Activated T-cell treated with anti-CD3 and anti-CD28 coated beads, Interleukin-2, amount 50 U/mL, for 1 hour (primary cell): ENCODE measurements at regions not wholly inside any gene's neighbourhood (a gene's known extent, or its start where the extent isn't known, plus 50 kb on each side); places are given as distances from the start of the nearest gene placed in this dataset.

Experiments used
- DNase-seq: peaks from one replicate; pipeline ENCODE4 v3.0.0-alpha.2; 2020

DNA sequence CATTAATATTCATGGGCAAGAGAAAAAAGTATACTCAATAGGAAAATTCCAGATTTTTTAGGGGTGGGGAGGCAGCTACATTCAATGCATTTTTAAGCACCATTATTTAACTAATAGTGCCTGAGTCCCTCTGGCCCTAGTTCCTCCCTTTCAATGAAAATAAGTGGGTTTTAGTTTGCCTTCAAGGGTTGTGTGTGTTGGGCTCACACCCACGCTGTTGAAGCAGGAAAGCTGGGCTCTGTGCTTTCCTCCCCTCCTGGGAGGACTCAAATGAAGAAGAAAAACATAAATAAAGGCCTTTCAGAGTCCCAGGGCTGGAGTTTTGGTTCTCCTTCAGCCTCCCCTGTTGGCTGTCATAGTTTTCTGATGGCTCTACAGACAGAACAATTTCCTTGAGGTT is 366.2 kb downstream of the MIAT start:
- DNase-seq = no peak

DNA sequence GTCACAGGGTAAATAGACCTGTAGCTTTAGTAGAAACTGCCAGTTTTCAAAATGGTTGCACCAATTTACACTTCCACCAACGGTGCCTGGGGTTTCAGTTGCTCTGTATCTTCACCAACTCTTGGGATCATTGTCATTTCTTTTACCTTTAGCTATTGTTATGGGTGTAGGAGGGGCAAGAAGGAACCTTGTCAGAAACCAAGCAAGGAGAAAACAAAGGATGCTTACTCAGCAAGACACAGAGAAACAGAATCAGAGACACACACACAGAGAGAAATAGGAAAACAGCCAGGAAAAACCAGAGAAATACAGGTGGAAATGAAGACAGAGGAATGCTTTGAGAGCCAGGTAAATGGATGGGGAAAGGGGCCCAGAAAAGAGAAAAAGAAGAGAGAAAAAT is 367.6 kb downstream of the MIAT start:
- DNase-seq = no peak

DNA sequence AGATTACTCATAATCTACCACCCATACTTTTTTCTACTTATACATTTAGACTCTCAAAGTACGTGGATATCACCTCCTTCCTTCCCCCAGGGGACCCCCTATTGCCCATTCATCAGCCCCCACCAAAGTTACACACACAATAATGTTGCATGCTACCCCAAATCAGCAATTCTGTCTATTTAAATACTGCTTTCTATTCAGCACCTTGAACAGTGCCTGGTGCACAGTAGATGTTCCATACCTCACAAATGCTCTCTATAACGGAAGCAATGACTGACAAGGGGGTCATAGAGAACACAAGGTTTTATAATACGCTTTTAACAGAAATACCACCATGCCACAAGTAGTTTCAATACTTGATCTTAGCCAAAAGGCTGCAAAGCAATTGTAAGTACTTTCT is 370.7 kb downstream of the MIAT start:
- DNase-seq = no peak

DNA sequence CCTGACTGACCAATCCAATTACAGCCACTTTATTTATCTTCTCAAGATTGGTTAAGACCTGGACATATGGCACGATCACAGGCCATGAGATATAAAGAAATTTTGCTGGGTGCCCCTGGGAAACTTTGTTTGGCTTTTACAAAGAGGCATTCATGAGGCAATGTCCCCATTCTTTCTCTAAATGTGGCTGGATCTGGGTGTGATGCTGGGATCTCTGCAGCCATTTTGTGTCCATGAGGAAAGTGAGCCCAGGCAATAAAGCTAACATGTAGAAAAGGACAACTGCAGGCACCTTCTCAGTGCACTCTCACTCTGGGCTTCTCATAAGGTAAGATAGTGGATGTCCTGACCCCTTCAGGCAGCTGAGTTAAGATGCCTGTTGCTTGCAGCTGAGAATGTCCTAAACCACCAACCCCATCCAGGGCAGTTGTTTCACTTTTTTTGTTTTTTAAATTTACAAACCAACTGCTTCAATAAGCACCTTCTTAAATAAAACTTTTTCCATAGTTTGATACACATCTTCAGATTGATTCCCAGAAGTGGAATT is 372.3 kb downstream of the MIAT start:
- DNase-seq = no peak

DNA sequence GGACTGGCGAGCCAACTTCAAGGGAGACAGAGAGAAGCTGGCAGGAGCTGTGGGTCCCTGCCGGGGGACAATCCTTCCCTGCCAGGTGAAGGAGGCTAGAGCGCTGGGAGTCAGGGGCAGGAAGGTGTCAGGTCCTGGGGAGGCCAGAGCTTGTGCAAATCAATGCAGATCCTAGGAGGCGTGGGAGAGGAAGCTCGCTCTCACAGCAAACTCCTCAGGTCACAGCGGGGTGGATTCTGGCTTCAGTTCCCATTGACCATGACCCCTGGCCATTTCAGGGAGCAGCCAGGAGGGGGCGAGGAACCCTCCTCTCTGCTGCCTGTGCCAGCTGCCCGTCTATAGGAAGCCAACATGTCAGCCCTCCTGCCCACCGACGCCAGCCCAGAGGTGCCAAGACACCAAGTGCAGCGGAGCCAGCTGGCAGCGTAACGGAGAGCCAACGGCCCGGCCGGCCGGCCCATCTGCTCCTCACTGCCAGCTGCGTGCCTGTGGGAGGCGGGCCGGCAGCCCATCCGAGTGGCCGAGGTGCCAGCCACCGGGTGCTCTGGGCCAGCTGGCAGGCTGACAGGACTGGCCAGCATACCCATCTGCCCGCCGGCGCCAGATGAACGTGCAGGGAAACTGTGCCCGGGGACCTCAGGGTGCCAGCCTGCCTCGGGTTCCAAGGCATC is 374.8 kb downstream of the MIAT start:
- DNase-seq = no peak

DNA sequence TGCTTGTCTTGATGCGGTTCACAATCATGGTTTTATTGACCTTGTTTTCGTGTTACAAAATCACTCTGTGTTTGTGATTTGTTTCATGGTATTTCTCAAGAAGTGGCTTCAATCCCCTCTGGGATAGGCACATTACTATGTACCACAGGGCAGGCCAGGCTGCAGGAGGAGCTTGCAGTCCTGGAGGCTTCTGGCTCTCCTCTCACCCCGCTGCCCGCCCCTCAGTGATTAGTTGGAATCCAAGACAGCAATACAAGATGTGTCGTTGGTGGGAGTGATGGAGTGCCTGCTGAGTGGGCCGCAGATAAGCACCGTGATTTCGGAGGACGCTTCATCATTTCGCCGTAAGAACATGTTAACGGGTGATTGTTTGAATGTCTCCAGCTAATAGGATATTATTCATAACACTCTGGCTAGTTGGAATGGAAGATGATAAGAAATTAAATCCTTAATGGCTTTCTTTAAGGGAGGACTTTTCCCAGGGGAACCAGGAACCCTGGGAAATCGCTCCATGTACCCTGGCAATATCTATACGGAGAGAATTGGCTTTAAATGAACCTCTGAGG is 384.4 kb downstream of the MIAT start:
- DNase-seq = no peak

DNA sequence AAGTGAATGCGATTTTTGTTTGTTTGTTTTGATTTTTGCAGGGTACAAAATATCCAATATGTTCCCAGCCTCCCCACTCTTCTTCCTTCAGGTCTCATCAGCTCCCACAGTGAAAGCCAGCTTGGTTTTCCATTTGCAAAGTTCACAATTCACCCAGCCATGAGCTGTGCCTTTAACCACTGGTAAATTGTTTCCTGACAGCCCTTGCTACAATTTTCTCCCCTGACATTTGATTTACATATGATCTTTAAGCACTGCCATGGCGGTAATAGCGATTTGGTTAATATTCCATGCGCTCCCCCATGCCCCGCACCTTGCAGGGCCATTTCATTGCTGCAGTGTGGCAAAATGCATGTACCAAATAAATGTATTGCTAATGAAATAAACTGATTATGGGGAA is 385.9 kb downstream of the MIAT start:
- no peak for DNase-seq

DNA sequence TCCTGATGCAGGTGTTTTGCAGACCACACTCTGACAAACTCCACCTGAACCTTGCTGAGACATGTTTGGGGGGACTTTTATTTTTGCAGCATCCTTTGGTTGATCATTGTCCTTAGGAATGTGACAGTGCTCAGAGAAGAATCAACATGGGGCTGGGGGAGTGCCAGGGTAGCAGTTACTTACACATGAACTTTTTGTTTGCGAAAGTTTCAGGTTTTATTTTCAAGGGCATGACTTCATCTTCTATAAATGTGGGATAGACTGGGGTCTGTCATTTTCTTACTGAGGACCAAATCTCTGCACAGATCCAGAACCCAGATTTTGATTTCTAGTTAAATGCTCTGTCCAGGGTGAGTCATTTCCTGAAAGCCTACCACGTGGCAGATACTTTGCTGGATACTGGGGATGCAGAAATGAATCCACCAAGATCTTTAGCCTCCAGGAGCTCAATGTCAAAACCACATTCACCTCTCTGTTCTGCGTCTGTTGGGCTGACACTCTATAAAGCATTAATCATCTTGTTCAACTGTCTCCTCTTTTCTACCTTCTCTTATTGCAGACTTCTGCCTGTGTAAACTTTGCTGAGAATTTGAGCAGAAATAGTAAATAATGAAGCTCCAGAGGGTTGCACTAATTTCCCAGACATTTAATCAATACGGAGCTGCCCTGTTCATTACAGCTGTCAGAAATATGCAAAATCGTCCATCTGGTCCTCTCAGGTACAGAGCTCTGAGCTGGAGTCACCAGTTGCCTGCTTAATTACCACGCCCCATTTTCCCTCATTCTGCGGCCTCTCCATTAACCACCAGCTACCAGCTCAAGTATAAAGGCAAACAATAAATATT is 387.9 kb downstream of the MIAT start:
- DNase-seq = no peak

DNA sequence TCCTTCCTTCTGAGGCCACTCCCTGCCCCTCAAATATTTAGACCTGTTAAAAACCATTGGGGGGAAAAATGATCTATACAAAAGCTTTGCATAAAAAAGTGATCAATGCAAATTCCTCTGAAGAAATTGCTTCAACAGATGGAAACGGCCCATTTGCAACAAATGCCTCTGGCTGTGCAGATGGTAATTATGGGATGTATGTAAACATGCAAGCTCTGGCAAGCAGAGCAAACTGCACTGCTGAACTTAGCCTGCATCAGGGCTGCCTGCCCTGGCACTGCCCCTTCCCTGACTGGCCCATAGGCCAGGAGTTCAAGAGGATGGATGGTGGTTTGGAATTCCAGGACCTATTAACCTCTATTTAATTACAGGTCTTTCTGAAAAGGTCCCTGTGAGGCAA is 388.7 kb downstream of the MIAT start:
- DNase-seq = no peak

DNA sequence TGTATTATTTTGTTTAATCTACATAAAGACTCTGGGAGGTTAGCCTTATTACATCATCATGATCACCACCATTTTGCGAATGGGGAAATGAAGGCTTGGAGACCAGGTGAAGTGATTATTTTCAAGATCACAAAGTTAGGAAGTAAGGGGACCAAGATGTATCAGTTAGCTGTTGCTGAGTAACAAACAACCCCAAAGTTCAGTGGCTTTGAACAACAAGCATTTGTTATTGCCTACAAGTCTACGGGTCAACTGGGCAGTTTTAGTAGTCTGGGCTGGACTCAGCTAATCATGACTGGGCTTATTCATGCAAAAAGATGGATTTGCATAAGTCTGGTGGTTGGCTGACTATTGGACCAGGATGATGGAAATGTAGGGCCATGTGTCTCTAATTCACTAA is 389.2 kb downstream of the MIAT start:
- no peak for DNase-seq

DNA sequence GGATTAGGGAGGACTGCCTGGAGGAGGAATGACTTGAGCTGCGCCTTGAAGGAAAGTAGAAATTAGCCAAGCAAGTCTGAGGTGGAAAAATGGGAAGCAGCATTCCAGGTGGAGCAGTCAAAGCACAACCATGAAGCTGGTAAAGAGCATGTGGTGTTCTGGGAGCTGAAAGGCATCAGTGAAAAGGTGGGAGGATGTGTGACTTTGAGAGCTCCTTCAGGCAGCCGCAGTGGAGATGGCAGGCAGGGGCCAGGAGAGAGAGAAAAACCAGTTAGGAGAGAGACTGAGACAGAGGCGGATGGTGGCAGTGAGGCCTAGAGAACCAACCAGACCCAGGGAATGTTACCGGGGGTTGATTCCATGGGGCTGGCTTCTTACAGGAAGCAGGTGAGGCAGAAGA is 393.4 kb downstream of the MIAT start:
- DNase-seq = no peak

DNA sequence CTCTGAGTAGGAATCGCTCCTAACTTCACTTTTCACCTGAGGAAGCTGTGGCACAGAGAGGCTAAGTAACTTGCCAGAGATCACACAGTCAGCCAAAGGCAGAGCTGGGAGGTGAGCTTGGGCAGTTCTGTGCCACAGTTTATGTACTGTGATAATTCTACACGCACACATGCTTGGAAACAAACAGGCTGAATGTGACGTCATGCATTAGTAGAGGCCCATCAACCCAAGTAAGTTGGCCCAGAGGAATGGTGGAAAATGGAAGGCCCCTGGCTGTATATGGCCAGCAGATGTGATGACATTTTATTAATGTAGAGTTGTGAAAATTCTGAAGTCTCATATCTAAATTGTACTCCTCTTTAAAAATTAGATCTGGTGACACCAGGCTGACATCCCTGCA is 394.0 kb downstream of the MIAT start:
- no peak for DNase-seq

DNA sequence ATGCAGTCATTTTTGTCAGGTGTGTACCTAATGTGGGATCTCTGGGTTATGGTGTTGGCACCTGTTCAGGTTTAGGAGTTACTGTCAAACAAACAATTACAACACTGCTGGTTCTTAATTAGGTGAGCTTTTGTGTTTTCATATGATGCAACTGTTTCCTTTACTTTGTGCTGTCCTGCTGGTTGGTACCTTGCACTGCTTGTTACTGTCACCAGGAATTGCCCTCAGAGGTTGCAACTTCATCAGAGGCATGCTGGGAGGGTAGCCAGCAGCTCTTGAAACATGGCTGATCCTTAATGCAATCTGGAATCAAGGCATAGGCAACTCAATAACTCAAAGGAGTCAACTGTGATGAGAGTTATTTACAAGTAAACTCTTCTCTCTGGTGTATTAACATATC is 400.3 kb downstream of the MIAT start:
- DNase-seq = no peak

DNA sequence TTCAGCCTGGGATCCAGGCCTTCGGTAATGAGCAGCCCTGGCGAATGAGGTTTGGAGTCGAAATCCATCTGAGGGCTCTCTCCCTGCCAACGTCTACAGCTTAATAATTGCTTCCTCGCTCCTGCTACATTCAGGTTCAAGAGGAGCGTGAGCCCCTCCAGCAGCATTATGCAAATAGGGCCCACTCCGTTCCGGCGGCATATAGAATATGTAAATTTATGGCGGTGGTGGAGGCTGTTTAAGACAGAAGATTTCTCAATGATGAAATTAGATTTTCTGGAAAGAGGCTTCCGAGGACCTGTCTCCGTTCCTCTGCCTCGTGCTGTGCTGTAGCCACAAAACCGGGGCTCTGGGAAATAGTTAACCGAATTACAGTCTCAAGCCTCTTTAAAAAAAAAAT is 402.8 kb downstream of the MIAT start:
- no peak for DNase-seq

DNA sequence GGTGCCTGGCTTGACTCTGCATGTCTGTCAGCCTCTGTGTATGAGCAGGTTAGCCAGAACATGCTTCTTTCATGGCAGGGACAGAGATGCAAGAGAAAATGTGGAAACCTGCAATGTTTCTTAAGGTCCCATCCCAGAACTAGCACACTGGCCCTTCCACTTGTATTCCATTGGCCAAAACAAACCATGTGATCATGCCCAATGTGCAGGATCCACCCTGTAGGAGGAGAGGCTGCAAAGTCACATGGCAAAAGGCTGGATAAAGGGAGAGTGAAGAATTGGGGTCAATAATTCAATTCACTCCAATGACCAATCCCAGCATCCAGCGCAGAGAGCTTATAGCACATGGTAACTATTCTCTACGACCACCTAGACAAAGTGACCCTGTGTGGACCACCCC is 405.5 kb downstream of the MIAT start:
- DNase-seq = no peak

DNA sequence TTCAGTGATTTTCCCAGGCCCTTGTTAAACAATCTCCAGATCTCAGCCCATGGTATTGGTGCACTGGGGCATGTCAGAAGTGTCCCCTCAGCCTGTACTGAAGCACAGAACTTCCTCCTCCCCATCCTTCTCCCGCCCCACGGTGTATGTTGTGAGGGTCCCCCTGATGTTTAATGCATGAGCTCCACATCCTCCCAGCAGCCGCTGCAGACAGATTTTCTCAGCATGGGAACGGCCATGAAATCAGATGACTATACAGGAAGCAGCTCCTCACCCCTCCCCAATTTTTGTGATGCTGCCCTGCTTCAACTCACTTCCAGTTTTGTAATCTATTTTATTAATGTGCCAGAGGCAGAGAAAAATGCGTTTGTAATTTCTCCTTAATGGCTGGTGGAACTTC is 406.0 kb downstream of the MIAT start:
- no peak for DNase-seq

DNA sequence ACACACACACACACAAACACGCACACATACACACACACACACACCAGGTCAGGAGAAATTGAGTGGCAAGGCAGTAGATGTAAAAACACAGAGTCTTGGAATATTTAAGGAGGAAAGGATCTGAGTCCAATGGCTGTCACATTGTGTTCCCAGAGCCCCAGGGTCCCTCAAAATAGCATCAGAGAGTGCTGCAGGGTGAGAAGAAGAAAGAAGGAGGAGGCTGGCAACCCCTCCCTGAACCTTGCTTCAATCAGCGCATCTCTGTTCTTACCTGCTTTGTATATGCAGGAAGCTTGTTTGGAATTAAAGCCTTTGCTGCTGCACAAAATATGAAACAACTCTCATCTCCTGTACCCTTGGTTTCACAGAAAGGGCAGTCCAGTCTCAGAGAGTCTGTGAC is 406.5 kb downstream of the MIAT start:
- DNase-seq = no peak

DNA sequence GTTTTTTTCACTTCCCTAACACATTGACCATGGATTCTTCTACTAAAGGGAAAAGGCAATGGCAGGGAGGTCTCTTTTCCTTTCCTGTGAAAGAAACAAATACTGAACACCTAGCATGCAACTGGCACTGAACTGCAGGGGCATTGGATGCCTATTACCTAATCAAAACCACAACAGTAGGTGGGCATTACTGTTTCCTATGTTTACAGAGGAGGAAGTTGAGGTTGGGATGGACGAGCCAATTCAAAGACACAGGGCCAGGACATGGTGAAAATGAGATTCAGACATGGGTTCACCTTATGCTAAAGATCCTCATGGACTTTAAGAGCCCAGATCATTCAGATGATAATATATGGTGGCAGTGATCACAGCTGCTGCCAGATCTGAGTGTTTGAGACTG is 407.0 kb downstream of the MIAT start:
- no peak for DNase-seq

DNA sequence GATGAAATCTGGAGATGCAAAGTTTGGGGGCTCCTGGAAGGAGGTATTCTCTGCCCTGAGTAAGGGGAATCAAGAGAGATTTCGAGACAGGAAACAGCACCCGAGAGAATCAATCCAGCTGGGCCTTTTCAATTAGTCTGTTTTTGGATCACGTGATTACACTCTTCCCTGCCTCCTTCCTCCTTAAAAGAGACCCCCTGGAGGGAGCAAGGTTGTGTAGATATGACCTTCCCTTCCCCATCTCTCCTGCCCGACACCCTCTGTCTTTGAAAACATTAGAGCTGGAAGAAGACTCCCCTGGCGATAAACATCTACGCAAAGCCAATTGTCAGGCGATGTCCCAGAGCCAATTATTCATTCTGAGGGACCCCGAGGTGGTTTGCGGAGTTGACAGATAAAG is 407.9 kb downstream of the MIAT start:
- DNase-seq = no peak

DNA sequence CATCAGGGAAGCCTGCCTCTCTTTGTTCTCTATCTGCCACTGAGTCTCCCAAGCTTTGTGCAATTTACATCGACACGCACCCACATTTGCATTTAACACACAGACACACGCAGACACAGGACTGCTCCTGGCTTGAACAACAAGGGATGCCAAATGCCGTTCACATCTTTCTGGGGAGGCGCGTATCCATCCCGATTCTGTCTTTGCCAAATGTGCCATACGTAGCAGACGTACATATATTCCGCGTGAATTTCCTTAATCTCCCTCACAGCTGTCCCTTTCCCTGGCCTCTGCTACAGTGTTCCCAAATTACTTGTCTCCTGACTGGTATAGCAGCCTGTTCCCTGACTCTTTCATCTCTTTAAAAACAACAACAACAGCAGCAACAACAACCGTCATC is 409.5 kb downstream of the MIAT start:
- no peak for DNase-seq

DNA sequence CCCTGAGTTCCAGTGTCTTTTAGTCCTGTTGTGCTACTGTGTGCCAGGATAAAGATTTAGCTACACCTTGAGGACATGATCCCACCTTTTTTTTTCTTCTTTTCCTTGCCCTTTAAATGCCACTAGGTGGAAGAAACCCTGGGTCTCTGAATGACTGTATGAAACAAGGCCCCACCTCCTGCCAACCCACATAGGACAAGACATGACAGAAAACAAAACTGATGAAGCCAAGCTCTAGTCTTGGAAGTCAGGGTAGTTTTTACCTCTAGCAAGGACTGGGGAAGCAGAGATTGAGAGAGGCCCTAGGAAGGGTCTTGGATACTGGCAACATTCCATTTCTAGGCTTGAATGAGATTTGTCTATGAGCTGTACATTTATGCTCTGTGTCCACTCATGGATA is 410.7 kb downstream of the MIAT start:
- no peak for DNase-seq

DNA sequence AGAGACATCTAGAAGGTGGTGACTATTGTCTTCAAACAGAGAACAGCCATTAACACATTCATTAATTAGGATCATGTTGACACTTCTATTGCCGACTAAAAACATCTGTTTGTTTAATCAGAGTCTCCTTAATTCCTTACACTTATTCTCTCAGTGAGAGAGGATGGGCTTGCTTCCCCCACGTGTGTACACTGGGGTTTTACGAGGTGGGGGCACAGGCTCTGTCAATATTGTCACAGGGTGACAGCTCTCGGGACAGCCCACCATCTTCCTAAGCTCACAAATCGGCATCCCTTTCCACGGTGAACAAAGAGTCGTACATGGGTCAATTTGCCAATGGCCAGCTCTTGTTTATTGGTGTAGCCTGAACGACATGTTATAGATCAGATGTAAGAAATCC is 413.2 kb downstream of the MIAT start:
- no peak for DNase-seq

DNA sequence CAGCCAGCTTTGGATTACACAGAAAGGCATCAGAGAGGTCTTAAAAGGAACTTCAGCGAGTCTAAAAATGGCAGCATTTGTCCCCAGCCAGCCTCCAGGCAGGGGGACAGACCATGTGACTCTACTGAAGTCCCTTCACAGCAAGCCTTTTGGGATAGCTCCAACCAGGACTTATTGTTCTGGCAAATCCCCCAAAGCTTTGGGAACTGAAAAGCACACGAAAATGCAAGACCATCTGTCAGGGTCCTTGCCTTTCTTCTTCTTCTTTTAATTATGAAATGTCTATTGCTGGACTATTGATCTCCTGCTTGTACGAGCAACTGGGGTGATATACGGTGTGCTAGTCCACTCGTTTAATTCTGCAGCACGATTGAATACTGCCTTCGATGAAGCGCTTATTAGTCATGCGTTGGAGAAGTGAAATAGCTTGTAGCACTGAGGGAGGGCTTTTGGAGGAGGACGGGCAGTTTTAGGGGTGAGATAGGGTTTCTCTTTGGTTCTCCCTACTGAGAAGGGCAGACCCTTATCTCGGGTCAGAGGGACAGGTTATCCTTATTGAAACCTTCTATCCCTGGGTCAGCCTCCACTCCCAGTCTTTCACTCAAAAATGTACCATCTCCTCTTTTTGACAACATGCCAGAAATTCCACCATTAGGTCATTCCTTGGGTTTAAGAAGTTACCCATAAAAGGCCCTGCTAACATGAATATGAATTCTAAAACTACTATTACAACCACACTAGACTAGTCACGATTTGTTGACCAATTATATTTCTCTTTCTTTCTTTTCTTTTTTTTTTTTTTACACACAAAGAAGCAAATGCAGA is 416.4 kb downstream of the MIAT start:
- no peak for DNase-seq
